Common myeloid progenitor, CD34-positive (primary cell): ENCODE measurements at regions not wholly inside any gene's neighbourhood (a gene's known extent, or its start where the extent isn't known, plus 50 kb on each side); places are given as distances from the start of the nearest gene placed in this dataset.

Experiments
- CTCF ChIA-PET: fragments of 350-600 bp; sonication (Branson Sonifier 250); formaldehyde crosslinking; loops from one replicate; lab custom pipeline; 2021; ENCODE audit warnings: antibody characterized with exemption; lab: Charles Lee
- POLR2A ChIA-PET: fragments of 350-600 bp; sonication (Branson Sonifier 250); formaldehyde crosslinking; loops from one replicate; lab custom pipeline; 2021; ENCODE audit warnings: antibody characterized with exemption; lab: Charles Lee
- DNase-seq, 3 donors: peaks; one replicate each; pipeline versions ENCODE4 v3.0.0 to v3.0.0-alpha.2; 2013
- H3K27ac ChIP-seq, 2 experiments: 1 replicate in 1 of 2; 2 replicates in 1 of 2; pipeline ENCODE4 v1.7.0; 2013; ENCODE audit warnings: inconsistent platforms in 2 of 2, low read length in 2 of 2, mild to moderate bottlenecking in 2 of 2, low read depth in 1 of 2, moderate library complexity in 1 of 2; ENCODE audit not compliant: severe bottlenecking in 2 of 2, insufficient read depth in 1 of 2, poor library complexity in 1 of 2
- H3K27me3 ChIP-seq, 5 experiments: replicated peaks in 2 of 5; 1 replicate in 3 of 5; 2 replicates in 2 of 5; pipeline versions ENCODE4 v1.6.1 to v1.7.0; 2013; ENCODE audit warnings: low read length in 4 of 5, mild to moderate bottlenecking in 2 of 5, moderate library complexity in 2 of 5, inconsistent platforms in 1 of 5; ENCODE audit not compliant: insufficient read depth in 5 of 5, control insufficient read depth in 4 of 5
- H3K36me3 ChIP-seq, 4 experiments: 1 replicate in 2 of 4; 2 replicates in 2 of 4; pipeline versions ENCODE4 v1.6.1 to v1.7.0; 2013; ENCODE audit warnings: low read length in 3 of 4, control low read depth in 1 of 4, mild to moderate bottlenecking in 1 of 4; ENCODE audit not compliant: control insufficient read depth in 4 of 4, insufficient read depth in 4 of 4
- H3K4me1 ChIP-seq, 4 experiments: 1 replicate in 3 of 4; 2 replicates in 1 of 4; pipeline versions ENCODE4 v1.6.1 to v1.7.1; 2013; ENCODE audit warnings: low read length in 3 of 4, mild to moderate bottlenecking in 3 of 4, control low read depth in 1 of 4, inconsistent platforms in 1 of 4, moderate library complexity in 1 of 4; ENCODE audit not compliant: control insufficient read depth in 4 of 4, insufficient read depth in 4 of 4; ENCODE audit errors: control extremely low read depth in 1 of 4
- H3K4me3 ChIP-seq, 7 experiments: 1 replicate in 4 of 7; 2 replicates in 3 of 7; pipeline versions ENCODE4 v1.5.1 to v1.7.0; 2013; ENCODE audit warnings: mild to moderate bottlenecking in 7 of 7, low read length in 6 of 7, moderate library complexity in 6 of 7, inconsistent platforms in 2 of 7, low read depth in 2 of 7, control low read depth in 1 of 7; ENCODE audit not compliant: insufficient read depth in 4 of 7, control insufficient read depth in 1 of 7; ENCODE audit errors: extremely low read depth in 1 of 7
- H3K9me3 ChIP-seq, 5 experiments: 1 replicate in 4 of 5; 2 replicates in 1 of 5; pipeline versions ENCODE4 v1.6.1 to v1.7.1; 2013; ENCODE audit warnings: low read length in 4 of 5, mild to moderate bottlenecking in 2 of 5, inconsistent platforms in 1 of 5, low read depth in 1 of 5, moderate library complexity in 1 of 5; ENCODE audit not compliant: control insufficient read depth in 4 of 5, insufficient read depth in 2 of 5; ENCODE audit errors: control extremely low read depth in 1 of 5
- WGBS: methylation state at CpG from one replicate; pipeline ENCODE4 v1.1.5; 2013; ENCODE audit not compliant: insufficient coverage; 5-methylcytosine and 5-hydroxymethylcytosine counted together

GRCh38 chr12:103053089-103053488, 95.6 kb downstream of the ASCL1 start:
- ChIA-PET POLR2A (no interaction called here), CTCF (no interaction called here)
- Histone ChIP-seq H3K27me3 (no peaks in the 10 kb centered on the region), H3K4me1 (no peaks in the 10 kb centered on the region), H3K4me3 (no peak overlapping the region), H3K27ac (no peak overlapping the region), H3K36me3 (no peaks in the 10 kb centered on the region), H3K9me3 (no peaks in the 10 kb centered on the region)
- no peak for DNase-seq

- H3K27me3 ChIP-seq: no peaks in the 10 kb centered on the region
- DNase-seq: no peak
- H3K36me3 ChIP-seq: no peaks in the 10 kb centered on the region
- peaks cover 0 to 4% (median 0%) of the 10 kb centered on the region in 5 experiments for H3K9me3 ChIP-seq
- no peak overlapping the region for H3K4me3 ChIP-seq
- 100% methylated on average over 2 of the region's 3 CpGs for WGBS
- no peaks in the 10 kb centered on the region for H3K4me1 ChIP-seq
- H3K27ac ChIP-seq: no peak overlapping the region
- POLR2A ChIA-PET: no interaction called here
- CTCF ChIA-PET: no interaction called here
Observed at GRCh38 chr12:103073630-103074029, 116.2 kb downstream of the ASCL1 start.

GRCh38 chr12:103075848-103076247, 118.4 kb downstream of the ASCL1 start:
- WGBS: no CpG with 5 or more reads among the region's 2 CpGs
- Histone ChIP-seq H3K27me3 (no peaks in the 10 kb centered on the region), H3K4me1 (no peaks in the 10 kb centered on the region), H3K4me3 (no peak overlapping the region), H3K27ac (no peak overlapping the region), H3K36me3 (no peaks in the 10 kb centered on the region), H3K9me3 (no peaks in the 10 kb centered on the region)
- CTCF ChIA-PET: no interaction called here
- DNase-seq: no peak
- POLR2A ChIA-PET: no interaction called here

GRCh38 chr12:103077108-103077773, 119.8 kb downstream of the ASCL1 start:
- CTCF ChIA-PET: no interaction called here
- Histone ChIP-seq H3K27me3 (no peaks in the 10 kb centered on the region), H3K4me3 (no peak overlapping the region), H3K27ac (no peak overlapping the region), H3K4me1 (no peaks in the 10 kb centered on the region), H3K36me3 (no peaks in the 10 kb centered on the region), H3K9me3 (peaks cover 0 to 2% (median 0%) of the 10 kb centered on the region in 5 experiments)
- WGBS: no CpG with 5 or more reads among the region's 1 CpG
- DNase-seq: no peak
- POLR2A ChIA-PET: no interaction called here

- ChIA-PET CTCF (no interaction called here), POLR2A (no interaction called here)
- Histone ChIP-seq H3K27me3 (no peaks in the 10 kb centered on the region), H3K4me1 (no peaks in the 10 kb centered on the region), H3K9me3 (peaks cover 0 to 2% (median 0%) of the 10 kb centered on the region in 5 experiments), H3K27ac (no peak overlapping the region), H3K36me3 (no peaks in the 10 kb centered on the region), H3K4me3 (no peak overlapping the region)
- no peak for DNase-seq
- 90% methylated on average over 1 of the region's 5 CpGs for WGBS
Observed at GRCh38 chr12:103085541-103085940, 128.1 kb downstream of the ASCL1 start.

- Histone ChIP-seq H3K9me3 (peaks cover 0 to 2% (median 0%) of the 10 kb centered on the region in 5 experiments), H3K4me3 (no peak overlapping the region), H3K36me3 (no peaks in the 10 kb centered on the region), H3K27me3 (no peaks in the 10 kb centered on the region), H3K4me1 (no peaks in the 10 kb centered on the region), H3K27ac (no peak overlapping the region)
- POLR2A ChIA-PET: no interaction called here
- CTCF ChIA-PET: no interaction called here
- 90% methylated on average over 4 of the region's 6 CpGs for WGBS
- DNase-seq: no peak
Observed at GRCh38 chr12:103086471-103086870, 129.0 kb downstream of the ASCL1 start.

GRCh38 chr12:103093499-103094106, 136.1 kb downstream of the ASCL1 start:
- ChIA-PET CTCF (no interaction called here), POLR2A (no interaction called here)
- Histone ChIP-seq H3K4me3 (no peak overlapping the region), H3K36me3 (no peaks in the 10 kb centered on the region), H3K27me3 (no peaks in the 10 kb centered on the region), H3K4me1 (no peaks in the 10 kb centered on the region), H3K9me3 (no peaks in the 10 kb centered on the region), H3K27ac (no peak overlapping the region)
- WGBS: no CpG with 5 or more reads among the region's 3 CpGs
- no peak for DNase-seq
